KMS-11 (cell line): ENCODE measurements at regions not wholly inside any gene's neighbourhood (a gene's known extent, or its start where the extent isn't known, plus 50 kb on each side); places are given as distances from the start of the nearest gene placed in this dataset.
A peak's percentile ranks its signal among the peaks of the same experiment; 100 is the strongest.

ENCODE experiments used
- H2AFZ ChIP-seq: fragments of 200-600 bp; sonication (generic); 2 replicates; pipeline ENCODE4 v1.6.1; 2016; ENCODE audit warnings: antibody characterized with exemption, mixed run types, low read depth
- H3K27ac ChIP-seq: fragments of 200-600 bp; sonication (generic); 2 replicates; pipeline ENCODE4 v1.6.1; 2016; ENCODE audit warnings: mild to moderate bottlenecking, mixed run types
- H3K27me3 ChIP-seq: fragments of 200-600 bp; sonication (generic); 2 replicates; pipeline ENCODE4 v1.6.1; 2017; ENCODE audit warnings: mild to moderate bottlenecking, low read depth, mixed run types, moderate library complexity; ENCODE audit not compliant: insufficient read depth
- H3K36me3 ChIP-seq: fragments of 200-600 bp; sonication (generic); 2 replicates; pipeline ENCODE4 v1.6.1; 2017; ENCODE audit warnings: mild to moderate bottlenecking, mixed run types; ENCODE audit not compliant: insufficient read depth
- H3K4me1 ChIP-seq: fragments of 200-600 bp; sonication (generic); 2 replicates; pipeline ENCODE4 v1.6.1; 2016; ENCODE audit warnings: mild to moderate bottlenecking, low read depth, mixed run types; ENCODE audit not compliant: poor library complexity, severe bottlenecking
- H3K4me2 ChIP-seq: fragments of 200-600 bp; sonication (generic); 2 replicates; pipeline ENCODE4 v1.7.0; 2016; ENCODE audit warnings: mild to moderate bottlenecking, mixed run types
- H3K4me3 ChIP-seq: fragments of 200-600 bp; sonication (generic); IDR thresholded peaks from 2 replicates; pipeline ENCODE4 v1.6.1; 2017; ENCODE audit warnings: low read depth, low read length, mixed read lengths; ENCODE audit not compliant: insufficient read depth
- H3K79me2 ChIP-seq: fragments of 200-600 bp; sonication (generic); 2 replicates; pipeline ENCODE4 v1.6.1; 2016; ENCODE audit warnings: low read depth, mixed run types; ENCODE audit not compliant: insufficient read depth
- H3K9ac ChIP-seq: fragments of 200-600 bp; sonication (generic); 2 replicates; pipeline ENCODE4 v1.6.1; 2016; ENCODE audit warnings: mild to moderate bottlenecking, mixed run types
- H4K20me1 ChIP-seq: fragments of 200-600 bp; sonication (generic); 2 replicates; pipeline ENCODE4 v1.6.1; 2016; ENCODE audit warnings: mild to moderate bottlenecking, mixed run types; ENCODE audit not compliant: insufficient read depth
- TF ChIP-seq, protein P1 (sequence below): fragments of 200-600 bp; sonication (generic); conservative IDR thresholded peaks from 2 replicates; pipeline ENCODE4 v1.6.1; 2017; ENCODE audit warnings: low read depth, mild to moderate bottlenecking, antibody characterized with exemption, low read length, moderate library complexity, mixed read lengths

DNA sequence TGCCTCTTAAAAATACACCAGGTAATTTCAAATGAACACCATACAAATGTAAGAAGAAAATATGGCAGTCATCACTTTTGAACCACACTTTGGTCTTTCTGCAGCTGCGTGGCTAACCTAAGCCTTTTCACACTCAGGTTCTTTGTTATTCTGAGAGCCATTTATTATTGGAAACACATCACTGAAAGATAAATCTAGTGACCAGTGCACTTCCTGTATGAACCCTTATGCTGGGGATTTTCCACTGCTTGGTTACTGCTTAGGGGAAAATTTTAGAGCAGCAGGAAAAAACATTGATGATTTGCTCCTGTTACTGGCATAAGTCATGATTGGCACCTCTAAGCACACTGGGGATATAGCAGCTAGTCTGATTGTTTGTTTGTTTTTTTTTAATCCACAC lies 58.6 kb upstream of the RANBP3L start:
- H3K4me2 ChIP-seq: peak overlapping the region; percentile 84
- H3K4me3 ChIP-seq: no peak overlapping the region
- H3K9ac ChIP-seq: 0 out of 2 replicates have a peak overlapping the region, but pooled peaks have one; percentile 14
- TF ChIP-seq, protein P1, sequence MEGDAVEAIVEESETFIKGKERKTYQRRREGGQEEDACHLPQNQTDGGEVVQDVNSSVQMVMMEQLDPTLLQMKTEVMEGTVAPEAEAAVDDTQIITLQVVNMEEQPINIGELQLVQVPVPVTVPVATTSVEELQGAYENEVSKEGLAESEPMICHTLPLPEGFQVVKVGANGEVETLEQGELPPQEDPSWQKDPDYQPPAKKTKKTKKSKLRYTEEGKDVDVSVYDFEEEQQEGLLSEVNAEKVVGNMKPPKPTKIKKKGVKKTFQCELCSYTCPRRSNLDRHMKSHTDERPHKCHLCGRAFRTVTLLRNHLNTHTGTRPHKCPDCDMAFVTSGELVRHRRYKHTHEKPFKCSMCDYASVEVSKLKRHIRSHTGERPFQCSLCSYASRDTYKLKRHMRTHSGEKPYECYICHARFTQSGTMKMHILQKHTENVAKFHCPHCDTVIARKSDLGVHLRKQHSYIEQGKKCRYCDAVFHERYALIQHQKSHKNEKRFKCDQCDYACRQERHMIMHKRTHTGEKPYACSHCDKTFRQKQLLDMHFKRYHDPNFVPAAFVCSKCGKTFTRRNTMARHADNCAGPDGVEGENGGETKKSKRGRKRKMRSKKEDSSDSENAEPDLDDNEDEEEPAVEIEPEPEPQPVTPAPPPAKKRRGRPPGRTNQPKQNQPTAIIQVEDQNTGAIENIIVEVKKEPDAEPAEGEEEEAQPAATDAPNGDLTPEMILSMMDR: no peak
- H2AFZ ChIP-seq: peak overlapping the region; percentile 72; the same call in 1 of the 2 replicates
- no peaks in the 10 kb centered on the region for H3K79me2 ChIP-seq
- no peaks in the 10 kb centered on the region for H3K36me3 ChIP-seq
- peaks cover 25% of the 10 kb centered on the region for H3K4me1 ChIP-seq
- peak overlapping the region; percentile 45 for H3K27ac ChIP-seq
- no peaks in the 10 kb centered on the region for H4K20me1 ChIP-seq
- no peaks in the 10 kb centered on the region for H3K27me3 ChIP-seq

- Histone ChIP-seq H3K9ac (no peak overlapping the region), H3K27me3 (no peaks in the 10 kb centered on the region), H3K4me2 (no peak overlapping the region), H3K4me3 (no peak overlapping the region), H3K4me1 (peaks cover 25% of the 10 kb centered on the region), H3K27ac (no peak overlapping the region), H4K20me1 (no peaks in the 10 kb centered on the region), H2AFZ (no peak overlapping the region), H3K79me2 (no peaks in the 10 kb centered on the region), H3K36me3 (no peaks in the 10 kb centered on the region)
- TF ChIP-seq, protein P1: no peak
These were observed 61.4 kb upstream of the RANBP3L start for GRCh38 chr5:36363101-36363500.

- H4K20me1 ChIP-seq: no peaks in the 10 kb centered on the region
- TF ChIP-seq, protein P1: no peak
- H3K4me2 ChIP-seq: no peak overlapping the region
- peaks cover 25% of the 10 kb centered on the region for H3K4me1 ChIP-seq
- no peaks in the 10 kb centered on the region for H3K36me3 ChIP-seq
- H2AFZ ChIP-seq: no peak overlapping the region
- H3K9ac ChIP-seq: no peak overlapping the region
- H3K4me3 ChIP-seq: no peak overlapping the region
- H3K27me3 ChIP-seq: no peaks in the 10 kb centered on the region
- H3K79me2 ChIP-seq: no peaks in the 10 kb centered on the region
- no peak overlapping the region for H3K27ac ChIP-seq
These were observed 62.0 kb upstream of the RANBP3L start for GRCh38 chr5:36363744-36364143.

GRCh38 chr5:36364473-36364872 lies 62.8 kb upstream of the RANBP3L start:
- no peak overlapping the region for H2AFZ ChIP-seq
- H3K4me3 ChIP-seq: no peak overlapping the region
- H3K27me3 ChIP-seq: no peaks in the 10 kb centered on the region
- H3K4me1 ChIP-seq: peaks cover 20% of the 10 kb centered on the region
- no peak overlapping the region for H3K9ac ChIP-seq
- no peaks in the 10 kb centered on the region for H4K20me1 ChIP-seq
- no peaks in the 10 kb centered on the region for H3K36me3 ChIP-seq
- H3K27ac ChIP-seq: no peak overlapping the region
- no peak overlapping the region for H3K4me2 ChIP-seq
- H3K79me2 ChIP-seq: no peaks in the 10 kb centered on the region
- TF ChIP-seq, protein P1: no peak
